CD4-positive, alpha-beta T cell treated with Interleukin-10 for 1 hour (primary cell): ENCODE measurements at regions not wholly inside any gene's neighbourhood (a gene's known extent, or its start where the extent isn't known, plus 50 kb on each side); places are given as distances from the start of the nearest gene placed in this dataset.

Experiments used
- DNase-seq: peaks from one replicate; pipeline ENCODE4 v3.0.0-alpha.2; 2020

DNA sequence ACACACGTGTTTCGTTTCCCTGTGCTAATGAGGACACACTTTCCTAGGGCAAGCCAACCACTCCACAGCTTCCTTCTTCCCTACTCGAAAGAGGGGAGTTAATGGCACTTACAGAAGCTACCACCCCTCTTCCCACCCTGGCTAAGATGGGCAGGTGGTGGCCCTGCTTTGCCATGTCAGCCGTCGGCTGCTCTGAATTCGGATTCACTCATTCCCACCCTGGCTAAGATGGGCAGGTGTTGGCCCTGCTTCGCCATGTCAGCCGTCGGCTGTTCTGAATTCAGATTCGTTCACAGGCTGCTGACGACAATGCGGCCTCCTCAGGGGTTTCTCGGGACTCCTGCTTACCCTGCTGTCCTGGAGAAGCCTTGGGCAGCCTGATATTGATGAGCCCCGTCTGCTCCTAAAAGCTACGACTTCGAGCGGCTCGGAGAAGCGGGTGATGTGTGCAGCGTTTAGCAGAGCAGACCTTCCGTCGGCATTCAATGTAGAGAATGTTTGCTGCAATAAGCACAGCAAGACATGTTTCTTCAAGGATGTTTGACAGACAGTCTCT is 56.2 kb upstream of the PPP2R2D start:
- no peak for DNase-seq

DNA sequence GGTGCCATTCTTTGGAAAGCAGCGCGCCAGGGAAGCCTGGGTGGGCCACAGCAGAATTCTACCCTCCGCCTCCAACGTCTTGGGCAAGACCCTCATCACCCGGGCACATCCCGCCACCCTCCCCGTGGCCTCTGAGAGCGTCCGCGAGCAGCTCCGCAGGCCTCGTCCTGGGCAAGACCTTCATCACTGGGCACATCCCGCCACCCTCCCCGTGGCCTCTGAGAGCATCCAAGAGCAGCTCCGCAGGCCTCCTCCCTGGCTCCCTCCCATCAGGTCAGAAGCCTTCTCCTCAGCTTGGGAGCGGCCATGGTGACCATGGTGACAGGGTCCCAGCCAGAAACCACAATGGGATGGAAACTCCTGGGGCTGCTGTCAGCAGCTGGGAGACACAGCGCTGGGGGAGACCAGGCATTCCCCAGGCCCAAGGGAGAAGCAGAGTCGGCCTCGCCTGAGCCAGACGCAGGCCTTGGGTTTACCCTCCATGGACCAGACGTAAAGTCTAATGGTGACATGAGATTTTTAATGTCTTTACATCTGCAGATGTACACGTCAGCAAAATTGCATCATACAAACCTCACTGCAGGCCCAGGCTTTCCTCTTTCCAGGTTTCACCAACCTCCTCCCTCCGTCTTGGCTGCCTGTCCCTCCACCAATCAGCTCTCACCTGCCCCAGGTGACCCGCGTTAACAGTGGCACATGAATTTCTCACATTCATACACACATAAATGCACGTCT is 55.1 kb upstream of the PPP2R2D start:
- DNase-seq, result no peak

DNA sequence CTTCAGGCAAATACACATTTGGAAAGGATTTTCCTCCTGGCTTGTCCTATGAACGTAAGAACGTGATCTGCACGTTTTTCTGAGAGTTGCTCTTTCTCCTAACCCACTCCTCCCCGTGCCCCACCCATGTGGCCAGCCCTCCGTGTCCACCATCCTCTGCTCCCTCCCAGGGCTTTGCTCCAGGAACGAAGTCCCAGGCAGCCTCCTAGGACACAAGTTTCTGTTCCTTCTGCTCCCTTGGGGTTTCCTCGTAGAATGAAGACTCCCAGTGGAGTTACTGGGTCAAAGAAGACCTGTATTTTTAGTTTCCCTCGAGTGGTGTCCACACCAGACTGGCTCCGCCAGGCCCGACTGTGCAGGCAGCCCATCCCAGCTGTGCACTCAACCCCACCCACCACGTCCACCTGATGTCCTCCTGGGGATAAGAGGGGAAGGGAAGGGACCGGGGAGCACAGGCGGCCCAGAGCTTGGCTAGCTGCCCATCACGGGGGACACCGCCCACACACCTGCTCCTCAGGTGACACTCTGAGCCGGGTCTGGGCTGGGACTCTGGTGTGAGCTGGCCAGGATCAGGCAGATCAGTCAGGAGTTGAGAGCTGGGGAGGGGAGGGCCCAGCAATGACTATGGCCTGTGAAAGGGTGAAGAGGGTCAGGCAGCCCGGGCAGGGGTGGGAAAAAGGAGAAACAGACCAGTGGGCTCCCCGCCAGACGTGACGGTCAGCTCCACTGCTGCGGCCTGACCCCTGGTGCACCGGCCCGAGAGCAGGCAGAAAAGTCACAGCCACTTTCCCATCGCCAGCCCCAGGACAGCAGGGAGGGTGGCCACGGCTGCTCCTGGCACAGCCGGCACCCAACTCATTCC is 54.3 kb upstream of the PPP2R2D start:
- no peak for DNase-seq

DNA sequence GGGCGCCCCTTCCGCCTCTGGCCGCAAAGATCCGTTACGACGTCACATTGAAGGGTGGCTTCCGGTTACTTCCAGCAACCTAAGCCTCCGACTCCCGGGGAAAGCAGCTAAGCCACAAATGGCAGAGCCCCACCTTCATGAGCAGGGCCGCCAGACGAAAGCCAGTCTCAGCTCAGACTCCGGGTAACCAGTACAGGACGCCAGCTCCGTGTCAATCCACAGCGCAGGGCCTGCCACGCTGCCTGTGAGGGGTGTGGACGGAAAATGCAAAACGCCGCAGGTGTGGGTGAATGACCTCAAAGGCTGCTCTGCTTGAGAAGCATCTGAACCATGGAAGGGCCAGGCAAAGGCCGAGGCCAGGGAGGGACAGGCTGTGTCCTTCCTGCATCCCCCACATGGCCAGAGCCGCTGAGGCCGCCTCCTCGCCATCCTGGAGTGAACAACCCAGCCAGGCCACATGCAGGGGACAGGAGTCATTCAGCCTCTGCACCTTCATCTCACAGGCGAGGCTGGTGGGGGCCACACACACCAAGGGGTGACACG is 53.5 kb upstream of the PPP2R2D start:
- no peak for DNase-seq

DNA sequence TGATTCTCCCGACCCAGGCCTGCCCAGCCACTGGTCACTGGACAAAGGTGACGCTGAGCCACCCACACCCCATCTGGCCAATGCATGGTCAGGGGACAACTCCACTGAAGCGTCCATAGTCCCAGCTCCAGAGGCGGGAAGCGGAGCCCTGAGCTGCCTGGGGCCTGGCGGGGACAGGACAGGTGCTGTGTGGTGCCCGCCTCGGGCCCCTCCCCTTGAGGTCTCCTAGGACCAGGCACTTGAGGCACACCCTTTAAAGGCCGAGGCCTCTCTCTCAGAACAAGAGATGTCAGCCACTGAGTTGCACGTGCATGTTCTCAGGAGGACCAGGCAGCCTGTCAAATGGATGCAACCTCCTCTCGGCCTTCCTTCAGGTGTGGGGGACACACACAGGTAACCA is 52.5 kb upstream of the PPP2R2D start:
- no peak for DNase-seq

DNA sequence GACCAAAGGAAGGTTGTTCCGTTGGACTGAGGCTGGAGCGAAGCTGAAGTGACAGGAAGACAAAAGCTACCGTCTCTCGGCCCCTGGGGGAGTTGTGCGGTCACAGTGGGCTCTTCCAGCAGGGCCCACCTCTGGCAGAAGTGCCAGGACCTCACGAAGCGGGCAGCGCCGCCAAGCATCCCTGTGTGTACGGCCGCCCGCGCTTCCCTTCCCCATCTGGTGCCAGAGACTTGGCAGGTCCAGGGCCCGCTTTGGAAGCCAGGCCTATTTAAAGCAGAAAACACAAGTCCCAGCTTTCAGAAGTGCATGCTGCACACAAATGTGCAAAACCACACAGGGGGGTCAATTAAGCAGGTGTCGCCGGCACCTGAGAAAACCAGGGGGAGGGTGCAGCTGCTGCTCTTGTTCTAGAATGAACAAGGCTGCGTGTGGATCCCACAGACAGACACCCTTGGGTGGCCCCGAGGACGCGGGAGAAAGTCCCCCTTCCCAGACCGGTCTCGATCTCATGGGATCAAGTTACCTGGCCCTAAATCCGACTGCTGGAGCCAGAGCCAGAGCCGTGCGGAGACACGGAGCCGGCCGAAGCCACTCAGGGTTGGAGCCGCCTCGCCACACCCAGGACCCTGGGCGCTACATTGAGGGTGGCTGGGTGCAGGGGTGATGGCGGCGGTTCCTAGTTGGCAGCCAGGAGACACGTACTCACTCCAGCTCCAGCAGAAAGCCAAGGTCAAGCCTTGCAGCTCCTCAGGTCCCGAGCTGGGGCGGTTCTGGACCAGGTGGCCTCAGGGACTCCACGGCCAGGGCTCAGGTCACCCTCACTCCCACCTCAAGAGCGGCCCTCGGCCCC is 51.8 kb upstream of the PPP2R2D start:
- DNase-seq, result no peak

DNA sequence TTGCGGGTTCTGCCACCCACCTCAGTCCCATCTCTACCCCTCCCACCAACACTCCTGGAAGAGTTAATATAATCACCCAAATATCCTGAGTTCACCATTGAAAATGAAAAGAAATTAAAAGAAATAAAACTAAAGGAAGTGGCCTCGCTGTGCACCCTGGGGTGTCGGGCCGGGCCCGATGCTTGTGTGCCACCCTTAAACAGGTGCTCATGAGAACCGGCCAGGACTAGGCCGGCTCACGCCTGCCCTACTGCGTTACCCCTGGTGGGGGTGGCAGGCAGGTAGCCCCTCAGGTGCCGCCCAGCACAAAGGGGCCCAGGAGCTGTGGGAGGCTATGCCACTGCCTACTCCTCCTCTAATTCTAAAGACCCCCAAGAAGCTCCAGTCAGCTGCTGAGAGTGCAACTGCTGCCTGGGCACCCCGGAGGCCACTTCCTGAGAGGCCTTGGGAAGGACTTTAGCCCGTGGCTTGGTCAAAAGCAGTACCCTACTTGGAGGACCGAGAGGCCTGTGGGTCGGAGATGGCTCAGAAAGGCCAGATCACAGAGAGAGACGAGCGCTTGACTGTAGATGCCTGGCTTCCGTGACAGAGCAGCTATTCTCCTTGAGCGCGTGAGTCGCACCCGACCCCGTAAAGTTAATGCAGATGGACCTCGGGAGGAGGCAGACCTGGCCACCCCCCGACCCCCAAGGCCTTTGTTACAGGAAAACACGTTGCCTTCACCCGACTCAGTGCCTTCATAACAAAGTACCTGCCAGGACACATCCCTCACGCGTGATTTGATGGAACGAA is 51.0 kb upstream of the PPP2R2D start:
- DNase-seq, result no peak

DNA sequence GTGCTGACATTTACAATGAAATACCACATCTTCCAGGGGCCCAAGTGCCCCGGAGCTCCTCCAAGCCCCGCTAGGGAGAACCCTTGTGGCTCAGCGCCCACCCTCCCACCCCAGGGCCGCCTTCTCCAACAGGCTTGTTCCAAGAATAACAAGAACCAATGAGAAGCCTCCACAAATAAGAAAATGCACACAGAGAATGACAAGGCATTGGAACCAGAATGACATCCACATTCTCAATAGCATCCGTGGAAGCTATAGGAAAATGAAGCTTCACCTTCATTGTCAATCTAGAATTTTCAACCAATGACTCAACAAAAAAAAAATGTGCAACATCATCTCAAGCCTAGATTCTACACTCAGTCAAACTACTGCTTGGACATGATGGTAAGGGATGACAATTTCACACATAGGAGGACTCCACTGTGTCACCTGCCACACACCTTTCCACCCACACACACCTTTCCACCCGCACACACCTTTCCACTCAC is 50.4 kb upstream of the PPP2R2D start:
- DNase-seq, result no peak
